ENCODE measurements at regions not wholly inside any gene's neighbourhood (a gene's known extent, or its start where the extent isn't known, plus 50 kb on each side); places are given as distances from the start of the nearest gene placed in this dataset.

DNA sequence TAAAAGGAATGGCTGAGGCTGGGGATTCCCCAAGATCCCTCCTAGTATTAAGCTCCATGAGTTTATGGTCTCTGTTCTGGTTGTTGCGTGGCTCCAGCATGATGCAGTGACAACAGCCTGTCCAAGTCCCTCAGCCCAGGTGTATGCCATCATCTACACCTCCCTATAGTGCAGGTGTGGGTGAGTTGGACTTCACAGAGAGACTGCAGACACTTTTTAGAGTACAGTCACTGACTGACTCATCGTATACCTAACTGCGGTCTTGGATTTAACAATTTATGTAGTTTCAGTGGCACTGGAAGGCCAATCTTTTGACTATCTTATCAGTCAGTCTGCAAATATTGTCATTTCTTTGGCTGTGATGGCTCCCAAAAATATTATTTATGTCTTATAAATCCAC, 415.0 kb downstream of the TMX3 start:
- intact Hi-C loops (cut with DNase I), result no loop called here
- no peak for ATAC-seq (ENCODE audit: poor library complexity)
- DNase-seq, result no peak

DNA sequence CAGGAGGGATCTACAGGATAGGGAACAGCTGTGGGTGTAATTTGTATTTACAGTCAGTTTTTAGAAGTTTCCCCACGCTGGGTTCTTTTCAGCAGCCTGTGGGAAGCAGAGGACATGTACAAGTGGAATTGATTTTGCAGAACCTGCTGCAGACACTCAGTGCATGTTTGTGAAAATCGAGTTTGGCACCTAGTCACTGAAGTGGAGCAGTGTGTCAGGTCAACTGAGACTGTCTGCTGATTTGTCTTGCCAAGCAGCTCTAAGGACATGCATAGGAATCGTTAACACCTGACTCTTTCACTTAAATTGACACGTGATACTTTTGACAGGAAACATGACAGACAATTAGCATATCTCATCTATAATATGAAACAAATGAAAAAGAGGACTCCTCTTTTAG, 416.6 kb downstream of the TMX3 start:
- intact Hi-C loops (cut with DNase I), result no loop called here
- ATAC-seq (ENCODE audit: poor library complexity), result no peak
- no peak for DNase-seq

DNA sequence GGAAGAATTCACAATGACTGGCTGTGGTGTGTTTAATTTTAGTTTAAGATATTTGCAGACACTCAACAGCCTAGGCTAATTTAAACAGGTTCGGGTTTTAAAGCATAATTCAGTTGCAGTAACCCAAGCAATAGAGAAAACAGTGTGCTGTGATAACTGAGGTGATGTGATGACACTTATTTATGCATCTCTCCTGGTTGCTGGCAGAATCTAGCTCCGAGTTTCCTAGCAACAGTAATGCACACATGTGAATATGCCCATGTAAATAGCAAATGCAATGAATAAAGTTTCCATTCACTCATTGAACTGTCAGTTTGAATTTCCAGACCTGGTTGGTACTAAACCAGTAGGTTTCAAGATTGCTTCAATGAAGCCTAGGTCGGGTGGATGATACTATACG, 426.5 kb downstream of the TMX3 start:
- no peak for ATAC-seq (ENCODE audit: poor library complexity)
- no peak for DNase-seq
- intact Hi-C loops (cut with DNase I), result no loop called here

DNA sequence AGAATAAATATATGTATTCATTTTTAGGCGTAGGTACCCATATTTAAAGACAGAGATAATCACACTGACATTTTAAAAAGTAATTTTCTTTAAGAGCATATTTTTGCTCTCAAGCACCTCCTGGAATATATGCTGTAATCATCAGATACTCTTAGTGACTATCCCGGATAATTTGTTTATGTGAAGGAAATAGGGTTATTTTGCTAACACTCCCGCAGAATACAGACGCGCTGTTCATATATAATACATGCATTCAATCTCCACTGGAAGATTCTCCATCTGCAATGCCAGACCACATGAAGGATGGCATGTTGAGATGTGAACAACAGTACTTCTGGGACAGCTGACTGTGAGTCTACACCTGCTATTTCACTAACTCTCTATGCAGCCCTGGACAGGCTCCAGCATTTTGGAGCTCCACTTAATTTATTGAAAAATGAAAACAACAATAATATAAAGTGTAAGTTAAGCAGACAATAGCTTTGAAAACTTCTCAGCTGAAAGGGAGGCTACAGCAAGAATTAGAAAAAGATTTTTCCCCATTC, 430.6 kb downstream of the TMX3 start:
- DNase-seq, result no peak
- no peak for ATAC-seq (ENCODE audit: poor library complexity)
- intact Hi-C loops (cut with DNase I), result no loop called here

DNA sequence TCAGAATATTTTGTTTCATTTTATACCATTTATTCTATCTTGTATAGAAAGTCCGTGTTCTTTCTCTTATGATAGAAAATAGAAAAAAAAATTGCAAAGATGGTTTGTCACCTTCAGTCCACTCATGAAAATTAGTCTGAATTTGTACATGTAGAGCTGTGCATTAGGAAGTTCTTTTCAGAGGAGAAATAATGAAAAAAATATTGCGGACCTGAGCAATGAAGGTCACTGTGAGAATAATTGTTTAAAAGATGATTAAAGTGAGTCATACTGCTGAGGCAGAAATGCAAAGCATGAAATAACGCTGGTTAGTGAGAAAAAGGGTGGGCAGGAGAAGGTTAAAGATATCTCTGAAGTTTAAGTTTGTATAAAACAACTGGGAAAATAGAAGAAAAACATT, 431.1 kb downstream of the TMX3 start:
- DNase-seq (no peak), ATAC-seq (ENCODE audit: poor library complexity) (no peak)
- intact Hi-C loops (cut with DNase I), result no loop called here

DNA sequence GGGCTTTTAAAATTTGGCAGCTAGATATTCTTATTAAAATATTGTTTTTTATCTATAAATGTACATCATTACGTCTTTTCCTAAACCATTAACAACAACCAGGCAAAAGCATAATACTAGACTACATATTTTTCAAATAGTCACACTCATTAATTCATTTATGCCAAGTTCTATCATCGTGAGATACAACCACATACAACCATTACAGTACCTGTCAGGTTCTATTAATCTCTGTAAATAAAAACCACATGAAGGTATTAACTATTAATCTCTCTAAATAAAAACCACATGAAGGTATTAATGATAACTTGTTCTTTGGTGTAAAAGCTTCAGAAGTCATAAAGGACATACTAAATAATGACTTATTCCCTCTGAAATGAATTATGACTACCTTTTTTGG, 432.7 kb downstream of the TMX3 start:
- ATAC-seq (ENCODE audit: poor library complexity), result no peak
- DNase-seq, result no peak
- intact Hi-C loops (cut with DNase I), result no loop called here

DNA sequence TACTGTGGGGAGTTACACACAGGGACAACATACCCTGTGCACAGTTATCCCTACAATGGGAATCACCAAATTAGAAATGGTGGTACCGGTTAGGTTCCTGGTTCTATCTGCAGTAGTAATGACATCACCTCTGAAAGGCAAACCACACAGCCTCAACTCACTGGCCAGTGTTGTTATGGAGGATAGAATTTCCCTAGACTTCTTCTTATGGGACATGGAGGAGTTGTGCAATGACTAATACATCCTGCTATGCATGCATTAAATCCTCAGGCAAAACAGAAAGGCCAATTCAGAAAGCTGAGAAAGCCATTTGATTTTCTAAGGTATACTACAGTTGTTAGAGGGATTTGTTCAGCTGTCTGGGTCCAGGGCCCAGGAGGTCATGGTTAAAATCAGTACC, 439.3 kb downstream of the TMX3 start:
- ATAC-seq (ENCODE audit: poor library complexity), result no peak
- DNase-seq, result no peak
- intact Hi-C loops (cut with DNase I), result no loop called here

DNA sequence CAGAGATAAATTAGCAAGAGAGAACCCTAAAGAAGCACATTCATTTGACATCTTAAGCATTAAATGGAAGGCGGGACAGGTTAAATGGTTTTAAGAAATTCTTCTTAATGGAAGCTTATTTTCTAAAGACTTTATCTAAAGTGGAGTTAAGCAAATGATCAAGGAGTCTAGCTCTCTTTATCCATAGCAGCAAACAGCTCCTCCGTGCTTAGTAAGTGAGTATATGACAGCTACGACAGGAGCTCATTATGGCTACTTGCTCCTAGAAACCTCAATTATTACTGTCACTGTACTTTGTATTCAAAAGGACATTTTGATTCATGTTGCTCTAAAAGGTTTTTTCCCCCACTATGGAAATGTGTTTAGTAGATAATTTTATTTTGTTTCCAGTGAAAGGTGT, 444.9 kb downstream of the TMX3 start:
- intact Hi-C loops (cut with DNase I), result no loop called here
- ATAC-seq (ENCODE audit: poor library complexity), result no peak
- no peak for DNase-seq

DNA sequence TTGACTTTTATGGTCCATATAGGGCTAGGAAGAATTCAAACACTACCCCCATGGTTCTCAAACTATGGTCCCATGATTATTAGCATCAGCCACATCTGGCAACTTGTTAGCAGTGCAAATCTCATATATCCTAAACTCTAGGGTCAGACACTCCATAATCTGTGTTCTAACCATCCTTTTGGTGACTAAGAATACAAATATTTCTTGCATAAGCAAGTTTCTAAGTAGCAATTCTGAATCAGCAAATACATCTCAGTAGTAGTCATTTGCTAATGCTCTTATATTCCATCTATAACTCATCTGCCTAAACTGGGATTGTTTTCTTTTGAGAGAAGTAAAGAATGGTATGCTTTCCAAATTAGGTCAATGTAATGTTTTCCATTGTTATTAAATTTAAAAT, 447.3 kb downstream of the TMX3 start:
- intact Hi-C loops (cut with DNase I), result no loop called here
- ATAC-seq (ENCODE audit: poor library complexity) (no peak), DNase-seq (no peak)

DNA sequence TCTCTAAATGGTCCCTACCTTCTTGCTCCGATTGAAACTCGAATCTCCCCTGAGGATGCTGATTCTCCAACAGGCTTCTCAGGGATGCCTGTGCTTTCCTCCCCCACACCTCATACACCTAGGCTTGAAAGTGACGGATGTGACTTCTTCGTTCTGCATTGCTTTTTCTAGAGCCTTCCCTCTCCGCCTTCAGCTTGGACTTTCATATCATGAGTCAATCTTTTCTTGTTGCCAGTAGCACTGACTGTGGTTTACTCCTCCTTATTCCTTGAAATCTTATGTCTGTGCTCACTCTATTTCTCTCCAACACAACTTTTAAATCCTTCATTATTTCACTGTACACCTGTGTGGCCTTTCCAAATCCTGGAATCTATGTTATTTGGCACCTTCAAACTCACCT, 451.4 kb downstream of the TMX3 start:
- intact Hi-C loops (cut with DNase I), result no loop called here
- DNase-seq (no peak), ATAC-seq (ENCODE audit: poor library complexity) (no peak)

DNA sequence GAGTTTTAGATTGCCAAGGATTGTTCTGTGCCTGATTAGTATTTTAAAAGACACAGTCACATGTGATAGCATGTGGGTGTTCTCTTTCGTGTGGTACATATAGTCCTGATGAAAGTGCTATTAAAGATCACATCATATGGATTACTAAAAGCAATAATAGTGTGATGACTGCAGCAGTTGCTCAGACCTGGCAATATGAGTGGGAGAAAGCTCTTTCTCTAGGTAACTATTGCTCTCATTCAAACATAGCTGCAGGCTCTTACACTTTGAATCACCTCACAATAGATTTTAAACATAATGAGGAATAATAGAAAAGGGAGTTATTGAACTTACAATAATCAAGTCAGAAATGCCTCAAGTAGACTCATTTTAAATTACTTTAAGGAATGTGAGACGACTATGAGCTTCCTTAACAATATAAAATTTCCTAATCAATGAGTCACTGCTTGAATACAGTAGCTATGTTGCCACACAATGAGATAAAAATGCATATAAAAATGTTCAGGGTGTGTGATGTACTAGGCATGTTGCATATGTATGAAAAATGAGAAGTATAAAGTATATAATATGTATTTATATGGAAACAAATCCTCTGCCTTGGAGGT, 452.1 kb downstream of the TMX3 start:
- intact Hi-C loops (cut with DNase I), result no loop called here
- DNase-seq (no peak), ATAC-seq (ENCODE audit: poor library complexity) (no peak)

DNA sequence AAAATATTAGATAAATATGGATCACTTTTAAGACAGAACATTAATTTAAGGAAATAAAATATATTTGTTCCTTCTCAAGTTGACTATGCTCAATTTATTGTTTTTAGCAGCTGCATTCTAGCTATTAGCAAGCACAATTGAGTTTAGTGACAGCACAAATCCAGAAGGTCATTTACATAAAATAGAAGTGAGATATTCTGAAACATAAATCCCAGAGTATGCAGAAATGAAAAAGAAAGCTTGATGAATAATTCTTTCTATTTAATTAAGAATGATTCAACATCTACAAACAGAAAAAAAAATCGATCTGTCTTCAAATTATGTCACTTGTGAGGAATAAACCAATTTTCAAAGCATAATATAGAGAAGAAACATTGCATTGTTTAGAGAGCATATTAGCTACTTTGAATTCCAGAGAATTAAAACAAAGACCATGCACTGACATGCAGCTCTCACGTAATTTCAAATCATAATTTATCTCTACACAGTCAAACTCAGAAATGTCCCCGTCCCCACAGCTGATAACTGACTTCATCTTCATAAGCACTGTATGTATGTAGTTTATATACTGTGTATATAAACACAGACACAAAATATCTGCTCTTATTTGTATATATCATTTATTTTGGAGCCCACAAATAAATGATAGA, 458.4 kb downstream of the TMX3 start:
- ATAC-seq (ENCODE audit: poor library complexity), result no peak
- intact Hi-C loops (cut with DNase I), result no loop called here
- no peak for DNase-seq

DNA sequence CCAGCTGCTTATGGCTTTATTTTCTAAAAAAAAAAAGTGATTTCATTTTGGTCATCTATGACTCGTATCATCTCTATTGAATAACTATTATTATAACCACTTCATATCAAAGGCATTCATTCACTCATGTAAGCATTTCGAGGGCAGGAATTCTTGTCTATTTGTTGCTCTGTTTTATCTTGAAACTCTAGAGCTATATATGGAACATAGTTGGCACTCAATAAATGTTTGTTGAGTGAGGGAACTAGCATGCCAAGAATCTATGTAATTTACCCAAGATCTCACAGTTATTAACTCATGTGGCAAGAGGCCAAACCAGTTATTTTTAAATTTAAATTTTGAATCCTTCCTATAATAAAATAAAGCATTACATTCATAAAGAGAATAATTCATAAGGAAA, 470.1 kb downstream of the TMX3 start:
- DNase-seq (no peak), ATAC-seq (ENCODE audit: poor library complexity) (no peak)
- intact Hi-C loops (cut with DNase I), result no loop called here

DNA sequence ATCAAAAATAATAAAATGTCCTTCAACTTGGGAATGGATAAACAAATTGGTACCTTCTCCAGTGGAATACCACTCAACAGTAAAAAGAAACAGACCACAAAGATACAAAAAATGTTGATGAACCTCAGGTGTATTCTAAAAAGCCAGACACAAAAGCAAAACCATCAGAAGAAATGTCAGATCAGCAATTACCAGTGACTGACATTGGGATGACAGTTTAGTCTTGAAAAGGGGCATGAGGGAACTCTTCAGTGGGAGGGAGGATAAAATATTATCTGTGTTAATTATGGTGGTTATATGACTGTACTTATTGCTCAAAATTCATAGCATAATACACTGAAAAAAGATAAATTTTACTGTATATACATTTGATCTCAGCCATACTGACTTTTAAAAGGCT, 473.0 kb downstream of the TMX3 start:
- intact Hi-C loops (cut with DNase I), result no loop called here
- no peak for ATAC-seq (ENCODE audit: poor library complexity)

DNA sequence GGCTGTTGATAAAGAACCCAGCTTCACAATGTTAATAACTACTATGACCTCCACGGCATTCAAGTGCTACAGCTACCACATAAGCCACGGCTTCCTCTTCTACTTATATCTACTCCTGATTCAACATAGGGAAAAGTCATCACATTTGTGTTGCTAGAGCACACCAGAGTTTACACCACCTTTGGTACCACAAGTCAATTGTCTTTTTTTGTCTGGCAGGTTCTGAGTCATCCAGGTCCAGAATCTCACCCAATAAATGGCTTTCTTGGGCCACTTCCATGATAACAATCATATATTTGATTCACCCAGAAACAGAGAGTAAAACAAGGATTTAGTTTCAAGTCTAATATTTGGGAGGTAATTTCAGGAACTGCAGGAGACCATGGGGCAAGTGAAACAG, 480.2 kb downstream of the TMX3 start:
- ATAC-seq (ENCODE audit: poor library complexity), result no peak
- no peak for DNase-seq
- intact Hi-C loops (cut with DNase I), result no loop called here

More for the DNA sequence above, 473.0 kb downstream of the TMX3 start:
- DNase-seq, result no peak

DNA sequence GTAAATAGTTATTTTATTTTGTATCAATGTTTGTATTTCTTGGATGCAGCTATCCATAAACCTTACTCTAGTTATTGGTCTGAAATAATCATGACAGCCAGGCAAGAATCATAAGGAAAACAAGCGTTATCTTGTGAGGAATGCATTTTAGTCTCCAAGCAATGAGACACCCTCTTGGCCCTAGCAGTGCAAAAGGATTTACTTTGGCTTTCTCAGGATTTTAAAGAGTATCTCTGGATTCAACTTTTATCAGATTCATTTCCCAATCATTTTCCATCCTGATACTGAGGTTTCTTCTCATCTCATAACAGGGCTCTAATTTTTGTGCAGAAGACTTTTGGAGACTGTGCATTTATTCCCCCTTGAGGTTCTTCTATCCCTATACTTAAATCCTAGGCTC, 480.8 kb downstream of the TMX3 start:
- no peak for DNase-seq
- ATAC-seq (ENCODE audit: poor library complexity), result no peak
- intact Hi-C loops (cut with DNase I), result no loop called here

DNA sequence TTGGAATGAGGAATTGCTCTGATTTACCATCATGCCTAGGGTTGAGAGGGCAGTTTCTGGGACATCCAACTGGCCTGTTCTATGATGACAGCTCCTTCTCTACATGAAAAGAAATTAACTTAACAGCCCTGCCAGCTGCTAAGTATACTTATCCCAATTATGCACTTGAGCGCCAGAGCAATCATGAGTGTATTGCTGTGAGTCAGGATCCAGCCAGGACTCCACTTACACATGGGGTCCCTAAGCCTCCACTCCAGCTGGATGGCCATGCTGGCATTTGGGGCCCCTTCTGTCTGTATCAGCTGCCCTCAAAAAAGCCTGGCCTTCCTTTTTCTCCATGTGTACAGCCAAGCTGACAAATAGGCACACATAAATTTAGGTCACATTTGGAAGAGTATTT, 481.9 kb downstream of the TMX3 start:
- intact Hi-C loops (cut with DNase I), result no loop called here
- ATAC-seq (ENCODE audit: poor library complexity) (no peak), DNase-seq (no peak)

DNA sequence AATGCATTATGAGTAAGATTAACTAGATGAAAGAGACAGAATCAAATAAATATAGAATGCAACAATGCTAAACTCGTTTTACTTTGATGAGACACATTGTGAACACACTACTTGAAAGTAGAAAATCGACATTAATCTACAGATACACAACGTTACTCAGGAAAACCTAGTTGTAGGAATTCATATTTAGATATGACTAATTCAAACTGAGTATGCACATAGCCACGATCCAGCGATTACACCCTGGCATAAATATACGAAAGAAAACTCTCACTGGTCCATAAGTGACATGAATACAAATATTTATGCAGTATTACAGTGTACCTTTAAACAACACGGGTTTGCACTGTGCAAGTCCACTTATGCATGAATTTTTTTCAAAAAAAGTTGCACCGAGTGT, 485.6 kb downstream of the TMX3 start:
- DNase-seq, result no peak
- intact Hi-C loops (cut with DNase I), result no loop called here
- ATAC-seq (ENCODE audit: poor library complexity), result no peak

DNA sequence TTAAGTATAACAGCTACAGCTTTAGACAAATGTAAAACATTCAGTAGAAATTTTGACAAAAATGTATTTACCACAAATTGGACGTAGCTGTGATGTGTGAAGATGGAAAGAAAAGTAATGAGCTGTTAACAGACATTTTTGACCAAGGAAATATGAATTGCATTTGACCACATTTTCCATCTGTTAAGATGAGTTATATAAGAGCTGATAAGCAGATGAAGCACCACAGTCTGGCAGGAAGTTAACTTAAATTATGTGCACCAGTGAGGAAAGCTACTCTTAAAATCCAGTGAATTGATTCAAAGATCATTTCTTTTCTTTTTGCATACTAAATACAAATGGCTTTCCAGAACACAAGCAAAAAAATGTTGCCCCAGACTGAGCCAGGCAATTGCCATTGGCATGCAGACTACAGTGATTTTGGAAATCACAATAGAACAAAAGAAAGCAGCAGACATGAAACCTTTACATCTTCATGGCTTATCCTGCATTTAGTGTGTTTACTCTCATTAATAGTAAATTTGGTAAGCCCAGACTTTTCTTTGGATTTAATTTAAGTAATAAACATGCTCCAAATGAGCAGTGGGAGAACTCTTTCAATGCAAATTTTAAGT, 493.7 kb downstream of the TMX3 start:
- ATAC-seq (ENCODE audit: poor library complexity) (no peak), DNase-seq (no peak)
- intact Hi-C loops (cut with DNase I), result no loop called here

DNA sequence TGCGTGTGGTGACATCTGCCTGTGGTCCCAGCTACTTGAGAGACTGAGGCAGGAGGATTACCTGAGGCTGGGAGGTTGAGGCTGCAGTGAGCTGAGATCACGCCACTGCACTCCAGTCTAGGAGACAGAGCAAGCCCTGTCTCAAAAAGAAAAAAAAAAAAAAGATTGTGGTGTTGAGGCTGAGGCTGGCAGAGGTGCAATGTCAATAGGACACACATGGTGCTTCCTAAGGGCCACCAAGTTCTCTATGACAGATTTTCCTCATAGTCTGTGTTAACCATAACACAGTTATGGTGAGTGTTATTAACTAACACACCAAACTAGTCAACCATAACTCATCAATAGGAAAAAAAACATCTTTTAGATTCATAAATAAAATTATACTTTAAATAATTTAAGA, 494.4 kb downstream of the TMX3 start:
- DNase-seq (no peak), ATAC-seq (ENCODE audit: poor library complexity) (no peak)
- intact Hi-C loops (cut with DNase I), result no loop called here
